Activated CD4-positive, alpha-beta T cell treated with anti-CD3 and anti-CD28 coated beads, Interleukin-2, amount 10 ng/mL, durations not matched to agents 7 days and 5 days (primary cell): ENCODE measurements at regions not wholly inside any gene's neighbourhood (a gene's known extent, or its start where the extent isn't known, plus 50 kb on each side); places are given as distances from the start of the nearest gene placed in this dataset.

ENCODE experiments used
- CTCF ChIA-PET: fragments of 350-600 bp; sonication (Branson Sonifier 250); formaldehyde crosslinking; loops from one replicate; lab custom pipeline; 2021; ENCODE audit warnings: antibody characterized with exemption; lab: Charles Lee
- POLR2A ChIA-PET: fragments of 350-600 bp; sonication (Branson Sonifier 250); formaldehyde crosslinking; loops from one replicate; lab custom pipeline; 2021; ENCODE audit warnings: antibody characterized with exemption; lab: Charles Lee
- DNase-seq: peaks from one replicate; pipeline ENCODE4 v3.0.0-alpha.2; 2020
- H3K27ac Mint-ChIP-seq: one replicate; pipeline ENCODE4 v1.8.0; 2021; ENCODE audit warnings: mild to moderate bottlenecking, moderate library complexity, mixed read lengths
- H3K27me3 Mint-ChIP-seq: one replicate; pipeline ENCODE4 v1.8.0; 2021; ENCODE audit warnings: mixed read lengths
- H3K36me3 Mint-ChIP-seq: one replicate; pipeline ENCODE4 v1.8.0; 2021; ENCODE audit warnings: low read depth, mixed read lengths
- H3K4me1 Mint-ChIP-seq: one replicate; pipeline ENCODE4 v1.8.0; 2021; ENCODE audit warnings: mixed read lengths
- H3K4me3 Mint-ChIP-seq: one replicate; pipeline ENCODE4 v1.8.0; 2021; ENCODE audit warnings: mild to moderate bottlenecking, moderate library complexity, mixed read lengths
- H3K9me3 Mint-ChIP-seq: one replicate; pipeline ENCODE4 v1.8.0; 2021; ENCODE audit warnings: mixed read lengths

DNA sequence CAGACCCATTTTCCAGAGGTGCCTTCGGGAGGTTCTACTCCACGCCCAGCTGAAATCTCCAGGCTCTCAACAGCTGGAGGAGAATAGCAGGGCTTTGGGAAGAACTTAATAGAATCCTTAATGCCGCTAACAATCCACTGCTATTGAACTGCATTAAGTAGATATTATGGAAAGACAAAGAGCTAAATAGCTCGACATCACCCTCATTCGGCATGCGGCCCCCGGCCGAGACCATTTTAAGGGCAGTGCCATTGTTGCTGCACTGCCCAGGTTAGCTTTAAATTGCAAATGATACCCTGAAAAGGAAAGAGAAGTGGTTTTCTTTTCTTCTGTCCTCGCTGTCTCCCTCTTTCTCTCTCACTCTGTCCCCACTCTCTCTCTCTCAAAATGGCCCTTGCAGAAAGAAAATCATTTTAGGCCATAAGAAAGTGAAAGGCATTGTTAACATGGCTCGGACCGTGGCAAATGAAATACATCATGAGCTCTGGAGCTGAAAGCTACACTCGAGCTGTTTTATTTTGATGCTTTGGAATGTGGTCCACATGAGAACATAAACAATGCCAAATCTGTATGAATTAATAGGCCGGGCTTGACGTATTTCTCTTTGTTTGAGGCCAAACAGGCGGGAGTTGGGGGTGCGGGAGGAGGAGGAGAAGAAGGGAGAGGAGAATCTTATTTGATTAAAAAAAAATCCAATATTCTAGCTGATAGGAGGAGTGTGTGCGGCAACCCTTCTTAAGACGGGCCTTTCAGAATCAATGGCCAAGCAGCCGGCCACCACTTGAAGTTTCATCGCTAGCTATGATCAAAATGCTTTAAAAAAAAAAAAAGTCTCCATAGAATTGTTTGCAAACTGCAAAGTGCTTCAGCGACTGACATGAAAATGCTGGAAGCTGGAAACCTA is 298.8 kb upstream of the IRX3 start:
- ChIA-PET POLR2A (no interaction called here), CTCF (no interaction called here)
- no peak overlapping the region for H3K4me3 Mint-ChIP-seq
- no peak for DNase-seq
- no peak overlapping the region for H3K27ac Mint-ChIP-seq
- H3K4me1 Mint-ChIP-seq, result no peaks in the 10 kb centered on the region
- no peaks in the 10 kb centered on the region for H3K9me3 Mint-ChIP-seq
- no peaks in the 10 kb centered on the region for H3K27me3 Mint-ChIP-seq
- no peaks in the 10 kb centered on the region for H3K36me3 Mint-ChIP-seq

DNA sequence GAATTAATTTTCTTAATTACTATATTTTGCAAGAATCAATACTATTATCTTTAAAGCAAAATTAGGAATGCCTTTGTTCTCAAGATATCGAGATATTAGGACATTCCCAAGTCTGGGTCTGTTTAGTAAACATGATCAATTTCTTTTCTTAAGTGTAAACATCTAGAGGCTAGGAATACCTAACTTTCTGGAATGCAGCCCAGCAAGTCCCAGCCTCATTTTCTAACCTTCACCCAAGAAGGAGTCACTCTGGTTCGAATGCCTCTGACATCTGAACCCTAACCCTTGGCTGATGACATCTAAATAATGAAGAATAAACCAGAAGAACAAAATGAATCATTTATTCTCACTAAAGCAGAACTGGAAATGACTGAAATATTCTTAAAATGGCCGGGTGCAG is 297.5 kb upstream of the IRX3 start:
- ChIA-PET CTCF (no interaction called here), POLR2A (no interaction called here)
- DNase-seq, result no peak
- Mint-ChIP-seq H3K27ac (no peak overlapping the region), H3K36me3 (no peaks in the 10 kb centered on the region), H3K4me1 (no peaks in the 10 kb centered on the region), H3K4me3 (no peak overlapping the region), H3K27me3 (no peaks in the 10 kb centered on the region), H3K9me3 (no peaks in the 10 kb centered on the region)

DNA sequence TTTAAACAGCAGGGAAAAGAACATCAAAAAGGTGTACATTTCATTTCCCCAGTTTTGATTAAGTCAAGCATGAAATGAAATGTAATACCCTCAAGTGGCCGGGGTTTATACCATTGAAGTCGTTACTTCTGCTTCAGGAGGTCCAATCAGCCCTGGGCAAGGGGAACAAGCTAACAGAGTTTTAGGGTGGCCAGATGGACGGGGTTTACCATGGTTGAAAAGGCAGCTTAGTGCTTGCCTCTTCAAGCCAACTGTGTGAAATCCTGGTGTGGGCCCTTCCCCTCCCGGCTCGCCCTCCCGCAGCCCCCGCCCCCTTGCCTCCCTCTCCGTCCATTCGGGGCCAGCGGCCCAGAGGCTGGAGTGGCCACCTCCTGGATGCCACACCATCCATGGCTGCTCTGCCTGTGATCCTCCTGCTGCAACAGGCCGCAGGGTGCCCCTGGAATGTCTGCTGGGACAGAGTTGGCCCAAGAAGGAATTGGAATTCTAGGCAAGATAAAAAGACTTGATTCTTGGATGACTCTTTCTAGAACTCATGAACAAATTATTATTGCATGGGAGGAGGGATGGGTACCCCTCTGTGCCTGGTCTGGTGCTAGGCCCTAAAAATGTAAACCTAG is 296.2 kb upstream of the IRX3 start:
- H3K27ac Mint-ChIP-seq, result no peak overlapping the region
- no peaks in the 10 kb centered on the region for H3K9me3 Mint-ChIP-seq
- no peak overlapping the region for H3K4me3 Mint-ChIP-seq
- ChIA-PET CTCF (no interaction called here), POLR2A (no interaction called here)
- no peaks in the 10 kb centered on the region for H3K36me3 Mint-ChIP-seq
- no peak for DNase-seq
- peaks cover 5% of the 10 kb centered on the region for H3K27me3 Mint-ChIP-seq
- H3K4me1 Mint-ChIP-seq, result no peaks in the 10 kb centered on the region

DNA sequence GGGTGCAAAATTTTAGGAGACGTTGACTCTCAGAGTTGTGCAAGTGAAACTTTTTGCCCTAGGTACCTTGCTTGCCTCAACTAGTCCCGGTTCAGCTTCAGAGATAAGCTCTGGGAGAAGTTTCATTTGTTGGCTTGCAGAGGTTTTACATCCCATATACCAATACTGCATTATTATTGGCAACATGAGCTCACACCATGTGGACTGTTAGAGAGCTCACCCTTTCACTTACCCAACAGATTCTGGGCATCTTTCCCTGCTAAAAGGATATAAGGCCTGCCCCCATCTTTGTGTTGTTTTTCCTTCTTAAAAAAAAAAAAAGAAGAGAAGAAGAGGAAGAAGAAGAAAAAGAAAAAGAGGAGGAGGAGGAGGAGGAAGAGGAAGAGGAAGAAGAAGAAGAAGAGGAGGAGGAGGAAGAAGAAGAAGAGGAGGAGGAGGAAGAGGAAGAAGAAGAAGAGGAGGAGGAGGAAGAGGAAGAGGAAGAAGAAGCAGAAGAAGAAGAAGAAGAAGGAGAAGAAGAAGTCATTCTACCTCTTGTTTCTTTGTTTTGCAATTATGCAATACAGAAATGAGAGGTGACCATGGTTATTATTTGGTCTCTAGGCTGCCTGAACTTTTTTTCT is 292.6 kb upstream of the IRX3 start:
- no peaks in the 10 kb centered on the region for H3K36me3 Mint-ChIP-seq
- H3K9me3 Mint-ChIP-seq, result no peaks in the 10 kb centered on the region
- H3K4me1 Mint-ChIP-seq, result no peaks in the 10 kb centered on the region
- H3K27ac Mint-ChIP-seq, result no peak overlapping the region
- ChIA-PET POLR2A (no interaction called here), CTCF (interaction anchor here (0.7 kb wide), 1 partner anchor 462 kb away, joined by 4 read pairs; no protein-coding TSS in a partner anchor)
- H3K27me3 Mint-ChIP-seq, result peaks cover 18% of the 10 kb centered on the region
- DNase-seq, result no peak
- no peak overlapping the region for H3K4me3 Mint-ChIP-seq

DNA sequence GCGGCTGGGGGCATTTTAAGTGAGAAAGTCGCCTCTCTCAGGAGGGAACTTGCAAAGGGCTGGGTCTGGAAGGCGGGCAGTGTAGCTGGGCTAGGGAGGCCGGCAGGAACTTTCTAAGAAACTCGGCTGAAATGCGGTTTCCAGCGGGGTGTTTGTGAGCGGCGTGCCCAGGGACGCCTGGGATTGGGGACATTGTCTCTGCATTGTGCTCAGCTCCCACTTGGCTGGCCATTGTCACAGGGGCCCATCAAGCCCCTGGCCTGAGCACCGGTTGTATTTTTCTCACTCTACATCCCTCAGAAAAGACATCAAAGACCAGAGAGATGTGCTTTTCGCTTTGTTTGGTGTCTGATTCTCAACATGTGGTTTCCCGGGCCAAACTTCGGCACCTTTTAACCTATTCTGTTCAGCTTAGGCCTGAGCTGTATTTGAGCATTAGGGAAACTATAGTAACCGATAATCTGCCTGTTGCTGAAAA is 291.1 kb upstream of the IRX3 start:
- H3K9me3 Mint-ChIP-seq, result no peaks in the 10 kb centered on the region
- ChIA-PET POLR2A (no interaction called here), CTCF (no interaction called here)
- no peaks in the 10 kb centered on the region for H3K36me3 Mint-ChIP-seq
- H3K4me3 Mint-ChIP-seq, result no peak overlapping the region
- H3K4me1 Mint-ChIP-seq, result no peaks in the 10 kb centered on the region
- H3K27ac Mint-ChIP-seq, result no peak overlapping the region
- DNase-seq, result no peak
- peaks cover 18% of the 10 kb centered on the region for H3K27me3 Mint-ChIP-seq

DNA sequence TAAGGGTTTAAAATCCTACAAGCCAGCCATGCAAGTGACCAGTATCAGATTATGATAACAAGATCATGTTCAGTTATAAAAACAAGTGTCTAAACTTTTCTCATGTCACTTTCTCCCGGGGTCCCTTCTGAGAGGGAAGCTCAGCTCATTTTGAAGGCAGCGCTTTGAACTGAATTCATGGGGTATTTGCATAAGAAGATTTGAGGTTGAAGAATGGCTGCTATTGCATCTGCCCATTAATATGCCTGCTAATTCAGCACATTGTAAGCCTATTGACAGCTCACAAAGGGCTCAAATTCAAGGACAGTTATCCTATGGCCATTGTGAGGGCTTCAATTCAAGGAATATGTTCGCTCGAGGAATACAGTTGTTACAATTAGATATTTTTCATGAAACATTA is 290.2 kb upstream of the IRX3 start:
- no peaks in the 10 kb centered on the region for H3K9me3 Mint-ChIP-seq
- no peak for DNase-seq
- H3K27ac Mint-ChIP-seq, result no peak overlapping the region

DNA sequence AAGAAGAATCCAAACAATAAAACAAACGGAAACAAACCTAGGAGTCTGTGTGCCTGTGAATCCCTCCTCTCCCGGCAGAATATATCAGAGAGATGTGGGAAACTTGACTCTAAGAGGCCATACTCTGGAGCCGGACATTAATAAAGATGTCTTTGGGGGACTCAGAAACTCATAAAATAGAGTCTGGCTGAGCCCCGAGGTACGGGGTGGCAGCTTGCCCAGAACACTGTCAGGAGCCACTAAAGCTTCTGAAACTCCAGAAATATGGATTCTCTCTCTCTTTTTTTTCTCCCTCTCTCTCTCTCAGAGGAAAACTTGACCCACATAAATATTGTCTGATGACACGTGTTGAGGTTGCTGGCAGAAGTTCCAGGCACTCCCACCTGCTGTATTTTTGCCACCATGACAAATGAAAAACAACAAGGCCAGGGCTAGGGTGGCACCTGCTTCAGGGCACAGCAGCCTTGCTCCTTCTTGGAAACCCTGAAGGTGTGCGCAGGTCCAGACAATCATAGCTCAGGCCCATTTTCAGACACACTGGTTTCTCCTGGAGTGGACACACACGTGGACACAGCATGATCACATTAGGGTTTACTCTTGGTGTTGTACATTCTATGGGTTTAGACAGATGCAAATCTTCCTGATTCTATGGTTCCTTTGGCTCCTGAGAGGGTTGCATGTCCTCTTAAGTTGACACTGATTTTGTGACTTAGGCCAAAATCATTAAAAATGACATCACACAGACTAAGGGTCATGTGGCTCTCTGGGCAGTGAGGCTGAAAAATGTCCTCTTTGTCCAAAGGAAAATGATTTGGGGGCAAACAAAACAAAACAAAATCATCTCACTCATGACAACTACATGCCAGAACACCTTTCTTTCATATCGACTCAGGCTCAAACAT is 282.6 kb upstream of the IRX3 start:
- POLR2A ChIA-PET, result no interaction called here
- no peak overlapping the region for H3K4me3 Mint-ChIP-seq
- CTCF ChIA-PET, result no interaction called here

More for the DNA sequence above, 290.2 kb upstream of the IRX3 start:
- H3K36me3 Mint-ChIP-seq, result no peaks in the 10 kb centered on the region
- no peak overlapping the region for H3K4me3 Mint-ChIP-seq
- POLR2A ChIA-PET, result no interaction called here
- CTCF ChIA-PET, result no interaction called here
- H3K4me1 Mint-ChIP-seq, result no peaks in the 10 kb centered on the region
- peaks cover 20% of the 10 kb centered on the region for H3K27me3 Mint-ChIP-seq

DNA sequence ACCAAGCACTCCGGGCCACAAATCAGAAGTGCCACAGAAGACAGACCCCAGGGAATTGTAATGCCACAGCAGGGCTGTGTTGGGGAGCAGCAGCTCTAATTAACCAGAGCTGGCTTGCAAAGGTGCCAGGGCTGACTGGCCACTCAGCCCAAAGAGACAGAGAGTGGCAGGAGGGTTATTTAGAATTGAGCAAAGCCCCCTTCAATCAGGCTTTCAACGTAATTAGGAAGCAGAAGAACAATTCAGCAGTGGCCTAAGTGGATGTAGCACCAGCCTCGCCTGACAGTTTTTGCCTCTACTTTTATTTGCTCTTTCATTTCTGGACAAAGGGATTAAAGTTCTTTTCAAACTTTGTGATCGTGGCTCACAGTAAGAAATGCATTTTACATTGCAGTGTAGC is 278.3 kb upstream of the IRX3 start:
- ChIA-PET CTCF (no interaction called here), POLR2A (no interaction called here)
- no peaks in the 10 kb centered on the region for H3K4me1 Mint-ChIP-seq
- H3K27ac Mint-ChIP-seq, result no peak overlapping the region
- no peaks in the 10 kb centered on the region for H3K27me3 Mint-ChIP-seq
- H3K9me3 Mint-ChIP-seq, result no peaks in the 10 kb centered on the region
- H3K36me3 Mint-ChIP-seq, result no peaks in the 10 kb centered on the region
- H3K4me3 Mint-ChIP-seq, result no peak overlapping the region
- no peak for DNase-seq

More for the DNA sequence above, 282.6 kb upstream of the IRX3 start:
- DNase-seq, result no peak
- Mint-ChIP-seq H3K27me3 (peaks cover 1% of the 10 kb centered on the region), H3K27ac (peak overlapping the region; percentile 50), H3K4me1 (no peaks in the 10 kb centered on the region), H3K9me3 (no peaks in the 10 kb centered on the region), H3K36me3 (no peaks in the 10 kb centered on the region)

DNA sequence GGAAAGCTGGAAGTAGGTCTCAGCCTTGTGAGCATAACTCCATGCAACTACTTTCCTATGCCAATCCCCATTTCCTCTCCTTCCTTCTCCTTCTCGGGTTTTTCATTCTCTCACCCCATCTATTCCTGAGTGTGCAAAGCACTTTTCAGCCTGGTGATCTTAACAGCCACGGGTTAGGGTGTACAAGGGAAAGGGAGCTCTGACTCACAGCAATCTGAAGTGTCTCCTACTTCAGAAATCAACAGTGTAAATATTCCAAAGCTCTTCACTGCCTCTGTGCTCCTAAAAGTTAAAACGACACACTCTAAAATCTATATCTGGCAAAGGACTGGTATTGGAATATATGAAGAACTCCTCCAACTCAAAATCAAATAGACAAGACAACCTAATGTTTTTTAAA is 268.0 kb upstream of the IRX3 start:
- Mint-ChIP-seq H3K27ac (no peak overlapping the region), H3K27me3 (no peaks in the 10 kb centered on the region)
- CTCF ChIA-PET, result no interaction called here

DNA sequence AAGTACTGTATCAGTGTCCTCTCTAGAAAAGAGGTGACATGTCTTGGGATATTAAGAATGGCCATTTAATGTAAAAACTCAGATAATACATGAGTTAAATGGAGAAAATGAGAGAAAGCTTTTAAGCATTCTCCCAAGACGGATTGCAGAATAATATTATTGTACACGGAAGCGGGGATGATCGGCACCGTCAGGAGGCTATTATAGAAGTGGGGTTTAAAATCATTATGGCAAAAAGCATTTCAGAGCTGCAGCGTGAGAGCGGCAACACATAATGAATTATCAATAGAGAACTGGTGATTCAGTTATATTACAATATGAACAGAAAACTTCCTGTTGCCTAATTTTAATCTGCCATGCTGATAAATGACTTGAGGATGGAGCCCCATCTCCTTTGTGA is 261.7 kb upstream of the IRX3 start:
- POLR2A ChIA-PET, result no interaction called here
- no peaks in the 10 kb centered on the region for H3K27me3 Mint-ChIP-seq

More for the DNA sequence above, 268.0 kb upstream of the IRX3 start:
- no peak for DNase-seq
- Mint-ChIP-seq H3K4me1 (no peaks in the 10 kb centered on the region), H3K9me3 (no peaks in the 10 kb centered on the region), H3K36me3 (no peaks in the 10 kb centered on the region), H3K4me3 (no peak overlapping the region)
- POLR2A ChIA-PET, result no interaction called here

DNA sequence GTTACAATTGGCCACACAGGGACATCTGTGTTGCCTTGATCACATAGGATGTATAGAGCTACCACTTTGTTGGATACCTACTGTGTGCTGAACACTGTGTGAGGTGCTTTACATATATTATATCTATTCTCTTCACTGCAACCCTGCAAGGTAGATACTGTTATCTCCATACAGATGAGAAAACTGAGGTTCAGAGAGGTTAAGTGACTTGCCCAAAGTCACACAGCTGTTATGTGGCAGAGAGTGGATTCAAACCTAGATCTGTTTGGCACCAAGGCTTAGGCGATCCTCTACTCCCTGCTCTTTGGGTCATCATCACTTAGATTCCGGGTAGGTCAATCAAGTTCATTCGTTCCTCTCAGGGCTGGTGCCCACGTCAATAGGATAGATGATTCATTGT is 260.5 kb upstream of the IRX3 start:
- Mint-ChIP-seq H3K36me3 (no peaks in the 10 kb centered on the region), H3K4me3 (no peak overlapping the region), H3K27me3 (no peaks in the 10 kb centered on the region), H3K9me3 (no peaks in the 10 kb centered on the region), H3K4me1 (no peaks in the 10 kb centered on the region), H3K27ac (no peak overlapping the region)
- ChIA-PET CTCF (no interaction called here), POLR2A (no interaction called here)
- no peak for DNase-seq

More for the DNA sequence above, 261.7 kb upstream of the IRX3 start:
- H3K36me3 Mint-ChIP-seq, result no peaks in the 10 kb centered on the region
- no peak overlapping the region for H3K27ac Mint-ChIP-seq
- no peaks in the 10 kb centered on the region for H3K4me1 Mint-ChIP-seq
- DNase-seq, result no peak
- no peak overlapping the region for H3K4me3 Mint-ChIP-seq
- H3K9me3 Mint-ChIP-seq, result no peaks in the 10 kb centered on the region
- CTCF ChIA-PET, result no interaction called here

DNA sequence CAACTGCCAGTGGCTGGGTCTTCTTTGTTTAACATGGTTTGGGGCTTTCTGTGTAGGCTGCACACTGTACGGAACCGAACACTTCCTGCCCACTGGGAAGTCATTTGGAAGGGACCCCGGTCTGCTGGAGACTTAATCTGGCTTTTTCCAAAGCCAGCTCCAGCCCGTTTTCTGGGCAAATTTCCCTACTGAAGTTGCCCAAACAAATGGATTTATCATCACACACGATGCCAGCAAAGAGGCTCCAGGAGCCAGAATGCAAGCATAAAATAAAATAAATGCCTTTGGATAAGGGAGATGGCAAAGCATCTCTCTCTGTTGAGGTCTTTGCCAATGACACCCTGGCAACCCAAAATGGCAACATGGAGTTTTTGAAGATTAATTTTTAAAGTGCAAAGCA is 259.9 kb upstream of the IRX3 start:
- H3K27me3 Mint-ChIP-seq, result no peaks in the 10 kb centered on the region
- no peaks in the 10 kb centered on the region for H3K9me3 Mint-ChIP-seq
- H3K36me3 Mint-ChIP-seq, result no peaks in the 10 kb centered on the region
- no peak for DNase-seq
- ChIA-PET CTCF (no interaction called here), POLR2A (no interaction called here)
- no peaks in the 10 kb centered on the region for H3K4me1 Mint-ChIP-seq
- no peak overlapping the region for H3K27ac Mint-ChIP-seq
- no peak overlapping the region for H3K4me3 Mint-ChIP-seq
